BJ (cell line): ENCODE measurements at regions not wholly inside any gene's neighbourhood (a gene's known extent, or its start where the extent isn't known, plus 50 kb on each side); places are given as distances from the start of the nearest gene placed in this dataset.

Experiments used
- CTCF ChIA-PET: fragments of 350-600 bp; formaldehyde crosslinking; extraction: SDS; loops from one replicate; lab custom pipeline; 2021; ENCODE audit warnings: antibody characterized with exemption, inconsistent platforms; lab: Yijun Ruan, JAX
- POLR2A ChIA-PET: fragments of 300-600 bp; sonication (Branson Sonifier 250); formaldehyde crosslinking; extraction: SDS; loops from one replicate; lab custom pipeline; 2021; ENCODE audit warnings: antibody characterized with exemption; lab: Charles Lee
- DNase-seq: peaks from one replicate; pipeline ENCODE4 v3.0.0-alpha.2; 2011; ENCODE audit warnings: low read depth
- H3K27me3 ChIP-seq: 2 replicates; pipeline ENCODE4 v1.6.0; 2011; ENCODE audit warnings: low read length; ENCODE audit not compliant: control insufficient read depth, insufficient read depth
- H3K36me3 ChIP-seq: 2 replicates; pipeline ENCODE4 v1.5.1; 2011; ENCODE audit warnings: low read length; ENCODE audit not compliant: control insufficient read depth, insufficient read depth
- H3K4me3 ChIP-seq: 2 replicates; pipeline ENCODE4 v1.5.1; 2011; ENCODE audit warnings: low read depth, mild to moderate bottlenecking, control low read depth, low read length
- TF ChIP-seq, protein P1 (sequence below): IDR thresholded peaks from 2 replicates; pipeline ENCODE4 v1.5.1; 2011; ENCODE audit warnings: low read depth, mild to moderate bottlenecking, control low read depth, inconsistent platforms, low read length, moderate library complexity; ENCODE audit not compliant: insufficient read depth

DNA sequence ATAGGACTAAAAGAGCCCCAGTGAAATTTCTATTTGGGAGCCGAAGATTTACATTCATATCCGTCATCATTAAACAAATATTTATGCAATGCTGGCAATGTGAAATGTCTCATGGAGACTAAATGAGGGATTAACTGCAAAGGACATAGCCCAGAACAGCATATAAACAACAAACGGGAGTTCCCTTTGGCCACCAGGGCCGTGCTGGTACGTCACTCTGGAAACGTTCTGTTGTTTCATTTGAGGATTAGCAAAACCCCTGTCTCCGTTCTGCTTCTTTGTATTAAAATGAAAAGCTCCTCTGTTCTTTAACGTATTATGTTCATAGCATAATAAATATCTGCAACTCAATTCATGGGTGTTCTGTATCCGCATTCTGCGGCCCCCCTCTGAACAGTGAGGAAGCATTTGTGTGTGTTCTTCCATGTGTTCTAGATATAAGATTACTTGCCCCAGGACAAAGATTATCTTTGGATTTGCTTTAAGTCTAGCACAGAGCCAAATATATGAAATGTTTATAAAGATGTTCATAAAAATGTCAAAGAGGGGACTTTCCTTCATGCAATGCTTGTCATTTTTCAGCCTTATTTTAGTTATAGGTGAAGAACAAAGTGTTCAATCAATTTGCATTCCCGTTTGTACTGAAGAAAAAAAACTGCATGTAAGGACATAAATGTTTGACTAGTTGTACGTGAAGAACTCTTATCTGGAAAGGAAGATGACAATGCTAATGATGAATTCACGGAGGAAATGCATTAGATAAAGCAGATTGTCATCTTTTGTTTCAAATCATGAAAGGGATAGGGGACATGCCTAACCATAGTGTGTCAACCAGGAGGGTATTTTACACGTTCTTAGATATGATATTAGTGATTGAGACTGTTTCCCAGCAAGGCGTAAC is 90.0 kb upstream of the TNFAIP3 start:
- no peak for DNase-seq
- ChIA-PET CTCF (no interaction called here), POLR2A (no interaction called here)
- no peaks in the 10 kb centered on the region for H3K36me3 ChIP-seq
- no peaks in the 10 kb centered on the region; the same call in 1 of the 2 replicates for H3K27me3 ChIP-seq
- TF ChIP-seq, protein P1, sequence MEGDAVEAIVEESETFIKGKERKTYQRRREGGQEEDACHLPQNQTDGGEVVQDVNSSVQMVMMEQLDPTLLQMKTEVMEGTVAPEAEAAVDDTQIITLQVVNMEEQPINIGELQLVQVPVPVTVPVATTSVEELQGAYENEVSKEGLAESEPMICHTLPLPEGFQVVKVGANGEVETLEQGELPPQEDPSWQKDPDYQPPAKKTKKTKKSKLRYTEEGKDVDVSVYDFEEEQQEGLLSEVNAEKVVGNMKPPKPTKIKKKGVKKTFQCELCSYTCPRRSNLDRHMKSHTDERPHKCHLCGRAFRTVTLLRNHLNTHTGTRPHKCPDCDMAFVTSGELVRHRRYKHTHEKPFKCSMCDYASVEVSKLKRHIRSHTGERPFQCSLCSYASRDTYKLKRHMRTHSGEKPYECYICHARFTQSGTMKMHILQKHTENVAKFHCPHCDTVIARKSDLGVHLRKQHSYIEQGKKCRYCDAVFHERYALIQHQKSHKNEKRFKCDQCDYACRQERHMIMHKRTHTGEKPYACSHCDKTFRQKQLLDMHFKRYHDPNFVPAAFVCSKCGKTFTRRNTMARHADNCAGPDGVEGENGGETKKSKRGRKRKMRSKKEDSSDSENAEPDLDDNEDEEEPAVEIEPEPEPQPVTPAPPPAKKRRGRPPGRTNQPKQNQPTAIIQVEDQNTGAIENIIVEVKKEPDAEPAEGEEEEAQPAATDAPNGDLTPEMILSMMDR, result no peak
- H3K4me3 ChIP-seq, result no peak overlapping the region

- ChIA-PET CTCF (no interaction called here), POLR2A (no interaction called here)
- Histone ChIP-seq H3K27me3 (no peaks in the 10 kb centered on the region; the same call in 1 of the 2 replicates), H3K36me3 (no peaks in the 10 kb centered on the region), H3K4me3 (no peak overlapping the region)
- DNase-seq, result no peak
- TF ChIP-seq, protein P1, result no peak
Measured at GRCh38 chr6:137777687-137778075, 89.4 kb upstream of the TNFAIP3 start.

DNA sequence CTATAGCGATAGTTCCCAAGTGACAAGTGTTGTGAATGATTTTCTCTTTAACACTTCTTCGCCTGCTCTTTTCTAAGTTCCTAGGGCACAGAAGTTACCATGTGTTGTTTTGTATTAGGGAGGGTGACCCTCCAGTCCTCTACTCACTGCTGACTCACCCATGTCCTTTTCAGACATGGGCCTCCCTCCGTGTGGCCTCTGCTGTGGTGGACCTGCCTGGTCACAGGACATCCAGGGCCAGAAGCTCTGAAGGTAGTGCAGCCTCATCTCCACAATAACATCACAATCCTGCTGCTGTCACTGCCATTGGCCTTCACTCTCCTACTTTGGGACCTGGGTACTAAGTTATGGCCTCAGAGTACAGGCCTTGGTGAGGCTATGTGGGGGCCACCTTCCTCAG is 87.1 kb upstream of the TNFAIP3 start:
- ChIA-PET CTCF (interaction anchor here (0.8 to 1.4 kb wide), 2 partner anchors 10 to 19 kb away, joined by 3 to 5 read pairs; no protein-coding TSS in a partner anchor), POLR2A (no interaction called here)
- no peak overlapping the region for H3K4me3 ChIP-seq
- no peaks in the 10 kb centered on the region; the same call in 1 of the 2 replicates for H3K27me3 ChIP-seq
- TF ChIP-seq, protein P1, result no peak
- no peak for DNase-seq
- no peaks in the 10 kb centered on the region for H3K36me3 ChIP-seq

DNA sequence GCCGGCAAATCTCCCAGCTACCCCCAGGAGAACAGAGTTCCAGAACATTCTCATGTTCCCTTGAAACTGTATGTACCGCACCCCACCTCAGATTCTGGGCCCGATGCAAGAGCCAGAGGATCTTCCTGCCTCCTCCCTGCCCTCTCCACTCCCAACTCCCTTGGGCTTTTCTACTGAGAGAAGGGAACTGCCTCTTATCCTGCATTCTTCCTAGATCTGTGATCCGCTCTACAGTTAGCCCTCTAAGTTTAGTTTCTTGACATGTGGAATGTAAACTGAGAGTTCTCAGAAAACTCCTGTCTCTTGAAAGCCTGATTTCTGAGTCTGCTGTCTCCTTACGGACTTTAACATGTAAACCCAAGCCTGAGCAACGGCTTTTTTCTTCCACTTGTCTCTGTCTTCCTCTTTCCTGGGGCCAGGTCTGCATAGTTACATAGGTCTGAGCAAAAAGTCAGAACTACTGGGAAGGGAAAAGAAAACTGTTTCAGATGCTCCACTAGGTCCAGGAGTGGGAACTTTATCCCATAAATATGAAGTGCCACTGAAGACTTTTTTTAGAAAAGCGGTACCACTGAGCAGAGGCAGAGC is 86.5 kb upstream of the TNFAIP3 start:
- ChIA-PET CTCF (interaction anchor here (0.8 kb wide), 1 partner anchor 10 kb away, joined by 3 read pairs; no protein-coding TSS in a partner anchor), POLR2A (no interaction called here)
- Histone ChIP-seq H3K36me3 (no peaks in the 10 kb centered on the region), H3K4me3 (no peak overlapping the region), H3K27me3 (no peaks in the 10 kb centered on the region; the same call in 1 of the 2 replicates)
- DNase-seq, result no peak
- TF ChIP-seq, protein P1, result no peak

DNA sequence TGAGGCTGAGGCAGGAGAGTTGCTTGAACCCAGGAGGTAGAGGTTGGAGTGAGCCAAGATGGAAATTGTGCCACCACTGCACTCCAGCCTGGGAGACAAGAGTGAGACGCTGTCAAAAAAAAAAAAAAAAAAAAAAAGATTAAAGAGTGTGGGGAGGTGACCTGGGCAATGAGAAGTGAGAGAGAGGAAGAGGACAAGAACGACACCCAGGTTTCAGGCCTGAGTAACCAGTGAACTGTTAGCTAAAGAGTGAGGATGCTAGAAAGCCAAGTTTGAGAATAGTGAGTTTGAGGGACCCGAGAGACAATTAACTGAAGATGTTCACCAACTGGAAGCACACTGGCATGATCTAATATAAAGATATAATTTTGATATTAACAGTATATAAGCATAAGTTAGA is 85.4 kb upstream of the TNFAIP3 start:
- no peak for DNase-seq
- ChIA-PET CTCF (no interaction called here), POLR2A (no interaction called here)
- TF ChIP-seq, protein P1, result no peak
- no peak overlapping the region for H3K4me3 ChIP-seq
- no peaks in the 10 kb centered on the region for H3K36me3 ChIP-seq
- no peaks in the 10 kb centered on the region; the same call in 1 of the 2 replicates for H3K27me3 ChIP-seq
